ENCODE measurements at regions not wholly inside any gene's neighbourhood (a gene's known extent, or its start where the extent isn't known, plus 50 kb on each side); places are given as distances from the start of the nearest gene placed in this dataset.

DNA sequence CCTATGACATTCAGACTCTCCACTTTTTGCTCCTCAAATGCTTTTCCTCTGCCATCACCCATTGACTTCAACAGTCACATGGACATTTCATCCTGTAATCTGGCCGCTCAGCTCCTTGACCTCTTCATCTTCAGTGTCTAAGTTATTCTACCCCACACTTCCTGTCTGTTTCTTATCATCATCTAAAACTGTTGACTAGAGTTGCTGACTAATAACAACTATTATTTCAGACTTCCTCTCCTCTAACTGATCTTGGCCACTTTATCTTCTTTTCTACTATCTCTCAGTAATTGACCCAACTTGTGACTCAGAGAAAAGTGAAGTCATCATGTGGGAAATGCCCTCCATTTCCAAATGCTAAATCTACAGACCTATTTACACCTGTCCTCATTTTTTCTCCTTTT, 254.7 kb upstream of the TRPC7 start (continued):
- TF ChIP-seq RAD21 (IDR thresholded peaks at IDR 0.05; ENCODE audit: low read length) = no peak
- no peak for TF ChIP-seq FOXJ3 (CRISPR knock-in tag; IDR thresholded peaks at IDR 0.05)
- no peak for TF ChIP-seq USF2 (IDR thresholded peaks at IDR 0.05; ENCODE audit: borderline replicate concordance, low read depth, low read length)
- TF ChIP-seq POLR2AphosphoS5 (IDR thresholded peaks at IDR 0.05; ENCODE audit: low read depth, low read length) = peak; percentile 24; the same call in 1 of the 2 replicates
- TF ChIP-seq GATA2 (CRISPR knock-in tag; IDR thresholded peaks at IDR 0.05) = no peak
- TF ChIP-seq, protein P1, sequence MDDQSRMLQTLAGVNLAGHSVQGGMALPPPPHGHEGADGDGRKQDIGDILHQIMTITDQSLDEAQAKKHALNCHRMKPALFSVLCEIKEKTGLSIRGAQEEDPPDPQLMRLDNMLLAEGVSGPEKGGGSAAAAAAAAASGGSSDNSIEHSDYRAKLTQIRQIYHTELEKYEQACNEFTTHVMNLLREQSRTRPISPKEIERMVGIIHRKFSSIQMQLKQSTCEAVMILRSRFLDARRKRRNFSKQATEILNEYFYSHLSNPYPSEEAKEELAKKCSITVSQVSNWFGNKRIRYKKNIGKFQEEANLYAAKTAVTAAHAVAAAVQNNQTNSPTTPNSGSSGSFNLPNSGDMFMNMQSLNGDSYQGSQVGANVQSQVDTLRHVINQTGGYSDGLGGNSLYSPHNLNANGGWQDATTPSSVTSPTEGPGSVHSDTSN (IDR thresholded peaks at IDR 0.05) = peak; percentile 68
- no peak for TF ChIP-seq MXI1 (IDR thresholded peaks at IDR 0.05; ENCODE audit: low read depth, low read length)

DNA sequence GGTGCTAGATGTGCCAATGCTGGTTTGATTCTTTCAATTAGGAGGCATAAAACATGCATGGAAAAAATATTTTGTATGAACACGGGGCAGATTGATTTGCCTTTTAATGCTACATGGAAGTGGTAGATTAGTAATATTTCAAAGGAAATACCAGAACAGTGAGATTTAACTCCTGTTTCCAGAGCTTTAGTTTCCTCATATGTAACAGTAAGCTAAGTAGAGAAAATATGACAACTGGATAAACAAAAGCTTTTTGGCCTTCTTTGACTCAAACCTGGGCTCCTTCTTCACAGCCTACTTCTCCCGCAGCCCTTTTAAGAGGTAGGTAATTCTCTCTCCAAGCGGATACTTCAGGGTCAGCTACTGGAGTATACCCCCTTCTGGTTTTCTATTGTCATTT, 254.2 kb upstream of the TRPC7 start:
- peaks cover 12% of the 10 kb centered on the region for H3F3A ChIP-seq (replicated peaks; ENCODE audit: insufficient read depth)
- no peak overlapping the region for H2AFZ ChIP-seq (ENCODE audit: low read depth)
- no peaks in the 10 kb centered on the region for H3K27me3 ChIP-seq (ENCODE audit: insufficient read depth)
- 68% methylated on average over 3 of the region's 3 CpGs for WGBS (ENCODE audit: low lambda C conversion rate)
- no peaks in the 10 kb centered on the region for H3K79me2 ChIP-seq (ENCODE audit: insufficient read depth)
- no peaks in the 10 kb centered on the region for H3K9me2 ChIP-seq
- DNase-seq = no peak
- TF ChIP-seq NRF1 (IDR thresholded peaks at IDR 0.05; ENCODE audit: low read depth, low read length) (no peak), GATA2 (CRISPR knock-in tag; IDR thresholded peaks at IDR 0.05) (no peak), EZH2phosphoT487 (IDR thresholded peaks at IDR 0.05; ENCODE audit: borderline replicate concordance, low read depth) (no peak), NFIC (IDR thresholded peaks at IDR 0.05; ENCODE audit: borderline replicate concordance) (no peak), EP300 (IDR thresholded peaks at IDR 0.05; ENCODE audit: borderline replicate concordance in 1 of 2, low read depth in 1 of 2, low read length in 1 of 2) (no peak), TCF12 (IDR thresholded peaks at IDR 0.05) (no peak), ELF1 (IDR thresholded peaks at IDR 0.05) (no peak)
- TF ChIP-seq, protein P1 (IDR thresholded peaks at IDR 0.05) = no peak
- no peaks in the 10 kb centered on the region; a peak in 1 of 4 replicates for H3K4me1 ChIP-seq (ENCODE audit: control insufficient read depth in 1 of 2, insufficient read depth in 2 of 2, low read depth in 1 of 2, low read length in 1 of 2)
- ChIA-PET POLR2A (no interaction called here), CTCF (interaction anchor here (1.0 kb wide), 1 partner anchor 151 kb away, joined by 3 read pairs; no protein-coding TSS in a partner anchor)
- no peak overlapping the region for H3K4me3 ChIP-seq (ENCODE audit: low read depth in 2 of 2, low read length in 1 of 2)
- no peaks in the 10 kb centered on the region for H3K9me3 ChIP-seq
- no peak overlapping the region for H3K9ac ChIP-seq
- H3K27ac ChIP-seq (ENCODE audit: low read depth in 2 of 2, low read length in 1 of 2) = peak overlapping the region in 1 of 2 experiments; percentile 35; a peak in 2 of 4 replicates
- H3K36me3 ChIP-seq (replicated peaks in 1 of 2; ENCODE audit: control insufficient read depth in 1 of 2, insufficient read depth in 2 of 2, low read length in 1 of 2) = no peaks in the 10 kb centered on the region
- no peak overlapping the region for H3K4me2 ChIP-seq
- H4K20me1 ChIP-seq (ENCODE audit: insufficient read depth) = no peaks in the 10 kb centered on the region

All from SK-N-SH (cell line).